Esophagus muscularis mucosa (tissue), 4 donors: ENCODE measurements at regions not wholly inside any gene's neighbourhood (a gene's known extent, or its start where the extent isn't known, plus 50 kb on each side); places are given as distances from the start of the nearest gene placed in this dataset.

Experiments
- DNase-seq: peaks from one replicate; pipeline ENCODE4 v3.0.0-alpha.2; 2017; ENCODE audit errors: extremely low spot score
- H3K27ac ChIP-seq, 4 donors: fragments of 200-600 bp; sonication (generic); replicated peaks in 1 of 4; 1 replicate in 3 of 4; 2 replicates in 1 of 4; pipeline ENCODE4 v1.5.1; 2016 to 2019; ENCODE audit warnings: mild to moderate bottlenecking in 1 of 4
- H3K27me3 ChIP-seq, 4 donors: fragments of 200-600 bp; sonication (generic); one replicate each; pipeline versions ENCODE4 v1.5.1 to v1.6.0; 2016 to 2019
- H3K36me3 ChIP-seq, 4 donors: fragments of 200-600 bp; sonication (generic); one replicate each; pipeline ENCODE4 v1.5.1; 2016 to 2019
- H3K4me1 ChIP-seq, 4 donors: fragments of 200-600 bp; sonication (generic); one replicate each; pipeline ENCODE4 v1.5.1; 2016 to 2019
- H3K4me3 ChIP-seq, 4 donors: fragments of 200-600 bp; sonication (generic); 1 replicate in 2 of 4; 2 replicates in 2 of 4; pipeline ENCODE4 v1.5.1; 2016 to 2019; ENCODE audit warnings: mild to moderate bottlenecking in 4 of 4, moderate library complexity in 1 of 4
- H3K9me3 ChIP-seq, 4 donors: fragments of 200-600 bp; sonication (generic); 1 replicate in 3 of 4; 2 replicates in 1 of 4; pipeline ENCODE4 v1.5.1; 2016 to 2019
- CTCF ChIP-seq, 3 experiments: fragments of 200-600 bp in 2 of 3; fragments of 450-650 bp in 1 of 3; sonication (generic) in 2 of 3; IDR thresholded peaks; one replicate each; pipeline ENCODE4 v1.5.1; 2017 to 2019; ENCODE audit warnings: antibody characterized with exemption in 3 of 3, mild to moderate bottlenecking in 2 of 3, moderate library complexity in 1 of 3
- EP300 ChIP-seq: sonication (generic); formaldehyde crosslinking; IDR thresholded peaks from one replicate; pipeline ENCODE4 v1.6.1; 2017; ENCODE audit warnings: antibody characterized with exemption
- POLR2A ChIP-seq: fragments of 450-650 bp; IDR thresholded peaks from one replicate; pipeline ENCODE4 v1.6.1; 2017; ENCODE audit warnings: antibody characterized with exemption, moderate library complexity, mild to moderate bottlenecking, low read depth
- POLR2AphosphoS5 ChIP-seq, 2 donors: sonication (generic); formaldehyde crosslinking; IDR thresholded peaks; one replicate each; pipeline ENCODE4 v1.6.1; 2017; ENCODE audit warnings: antibody characterized with exemption in 2 of 2
- WGBS: methylation state at CpG from one replicate; pipeline ENCODE4 v1.1.5; 2018; 5-methylcytosine and 5-hydroxymethylcytosine counted together
- intact Hi-C: fragments of 100-400 bp; cut with DNase I; formaldehyde crosslinking; loops from one replicate; pipeline ENCODE4 v1.15.1; 2023

DNA sequence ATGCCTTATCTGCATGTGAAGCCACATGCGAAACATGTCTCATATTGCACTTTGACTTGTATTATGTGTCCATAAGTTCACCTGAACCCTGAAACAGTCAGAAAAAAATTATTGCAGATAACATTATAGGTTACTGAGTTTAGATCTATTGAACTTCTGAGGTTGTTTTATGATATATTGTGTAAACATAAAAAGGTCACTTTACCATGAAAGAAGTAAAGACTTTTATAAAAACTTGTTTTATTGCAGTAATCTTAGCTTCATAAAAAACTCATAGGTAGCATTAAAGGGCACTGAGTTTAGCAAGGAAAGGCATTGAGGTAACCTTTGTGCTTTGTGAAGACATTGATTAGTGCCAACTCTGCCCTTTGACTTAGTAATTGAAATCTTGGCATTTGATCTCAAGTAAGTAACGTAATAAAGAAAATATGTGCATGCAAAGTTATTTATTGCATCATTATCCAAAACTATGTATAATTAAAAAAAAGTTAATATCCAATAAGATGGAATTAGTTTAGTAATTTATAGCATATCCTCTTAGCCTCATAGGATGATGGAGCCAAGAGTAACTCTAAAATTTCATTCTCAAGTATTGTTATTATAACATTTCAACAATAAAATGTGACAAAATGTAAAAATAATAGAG is 313.3 kb upstream of the ATP2B1 start:
- Histone ChIP-seq H3K4me3 (no peak overlapping the region), H3K4me1 (no peaks in the 10 kb centered on the region), H3K27me3 (no peaks in the 10 kb centered on the region), H3K9me3 (no peaks in the 10 kb centered on the region), H3K27ac (no peak overlapping the region), H3K36me3 (no peaks in the 10 kb centered on the region)
- intact Hi-C loops: no loop called here
- DNase-seq: no peak
- 92% methylated on average over 2 of the region's 2 CpGs for WGBS
- TF ChIP-seq EP300 (no peak), POLR2AphosphoS5 (IDR thresholded peaks at IDR 0.05) (no peak), POLR2A (no peak), CTCF (IDR thresholded peaks at IDR 0.05) (no peak)

DNA sequence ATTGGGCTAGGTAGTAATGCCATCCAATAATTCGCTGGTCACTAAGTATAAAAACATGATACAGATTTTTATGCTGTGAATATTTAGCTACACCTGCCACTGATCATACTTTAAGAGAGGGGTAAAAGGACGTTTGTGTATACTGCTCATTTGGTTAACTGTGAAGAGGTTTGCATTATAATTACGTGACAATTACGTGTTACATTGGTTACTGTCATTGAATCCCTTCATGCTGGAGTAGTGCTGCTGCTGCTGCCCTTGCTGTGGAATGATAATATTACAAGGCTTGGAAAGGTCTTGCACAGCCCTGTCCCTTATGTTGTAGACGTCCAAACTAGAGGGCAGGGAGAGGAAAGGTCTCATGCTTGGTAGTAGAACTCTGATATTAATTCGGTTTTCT is 312.2 kb upstream of the ATP2B1 start:
- H3K4me3 ChIP-seq: no peak overlapping the region
- no peak overlapping the region for H3K27ac ChIP-seq
- intact Hi-C loops: no loop called here
- WGBS: 78% methylated on average over 6 of the region's 6 CpGs
- DNase-seq: no peak
- TF ChIP-seq CTCF (IDR thresholded peaks at IDR 0.05) (no peak), EP300 (no peak), POLR2A (no peak), POLR2AphosphoS5 (IDR thresholded peaks at IDR 0.05) (no peak)
- no peaks in the 10 kb centered on the region for H3K27me3 ChIP-seq
- H3K36me3 ChIP-seq: no peaks in the 10 kb centered on the region
- peaks cover 0 to 1% (median 0%) of the 10 kb centered on the region in 4 donors for H3K4me1 ChIP-seq
- no peaks in the 10 kb centered on the region for H3K9me3 ChIP-seq

- no peak overlapping the region for H3K4me3 ChIP-seq
- intact Hi-C loops: no loop called here
- TF ChIP-seq POLR2AphosphoS5 (IDR thresholded peaks at IDR 0.05) (no peak), CTCF (IDR thresholded peaks at IDR 0.05) (no peak)
- no peak overlapping the region for H3K27ac ChIP-seq
- DNase-seq: no peak
- WGBS: 87% methylated on average over 2 of the region's 2 CpGs
- peaks cover 2 to 5% (median 4%) of the 10 kb centered on the region in 4 donors for H3K4me1 ChIP-seq
- no peaks in the 10 kb centered on the region for H3K27me3 ChIP-seq
- H3K36me3 ChIP-seq: no peaks in the 10 kb centered on the region
- no peaks in the 10 kb centered on the region for H3K9me3 ChIP-seq
These were observed 311.8 kb upstream of the ATP2B1 start for GRCh38 chr12:90020436-90020835.

DNA sequence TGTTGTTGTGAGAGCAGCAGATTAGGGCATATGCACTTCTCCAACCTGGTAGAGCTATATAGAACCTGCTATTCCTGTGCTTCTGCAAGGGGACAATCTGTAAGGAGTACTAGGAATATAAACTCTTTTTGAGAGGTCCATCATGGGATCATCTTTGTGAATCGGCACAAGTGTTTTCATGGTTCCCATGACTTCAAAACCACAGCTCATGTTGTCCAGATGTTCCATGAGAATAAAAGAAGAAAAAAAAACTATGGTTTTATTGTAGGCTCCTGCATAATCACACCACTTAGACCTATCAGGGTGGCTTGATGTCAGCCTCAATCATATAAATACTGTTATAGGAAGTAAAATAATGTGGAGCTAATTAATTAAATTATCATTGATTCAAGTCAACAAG is 311.4 kb upstream of the ATP2B1 start:
- WGBS: 72% methylated on average over 1 of the region's 1 CpG
- Histone ChIP-seq H3K9me3 (no peaks in the 10 kb centered on the region), H3K4me1 (peaks cover 4 to 10% (median 8%) of the 10 kb centered on the region in 4 donors), H3K4me3 (no peak overlapping the region), H3K36me3 (no peaks in the 10 kb centered on the region), H3K27ac (no peak overlapping the region), H3K27me3 (no peaks in the 10 kb centered on the region)
- TF ChIP-seq CTCF (IDR thresholded peaks at IDR 0.05) (no peak), POLR2AphosphoS5 (IDR thresholded peaks at IDR 0.05) (no peak), EP300 (no peak), POLR2A (no peak)
- no peak for DNase-seq
- intact Hi-C loops: no loop called here

DNA sequence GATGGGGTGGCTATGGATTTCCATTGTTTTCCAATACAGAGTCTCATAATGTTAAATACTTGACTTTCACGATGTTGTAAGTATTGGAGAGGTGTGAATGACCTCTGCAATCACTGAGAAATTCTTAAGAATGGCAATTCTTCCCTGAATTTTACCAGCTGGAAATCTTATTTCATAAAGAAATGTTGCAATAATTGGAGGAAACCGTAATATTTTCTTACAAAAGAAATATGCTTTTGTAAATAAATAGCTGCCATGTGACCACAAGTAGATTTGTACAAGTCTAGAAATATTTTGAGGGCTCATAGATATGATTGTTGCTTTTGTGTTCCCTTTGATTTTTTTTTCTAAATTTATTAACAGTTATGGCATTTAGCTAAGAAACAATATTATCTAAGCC is 308.7 kb upstream of the ATP2B1 start:
- WGBS: 89% methylated on average over 2 of the region's 2 CpGs
- H3K4me3 ChIP-seq: no peak overlapping the region

More for the DNA sequence above, 308.7 kb upstream of the ATP2B1 start:
- Histone ChIP-seq H3K27me3 (no peaks in the 10 kb centered on the region), H3K4me1 (peaks cover 4 to 15% (median 10%) of the 10 kb centered on the region in 4 donors), H3K36me3 (no peaks in the 10 kb centered on the region), H3K27ac (no peak overlapping the region), H3K9me3 (no peaks in the 10 kb centered on the region)
- TF ChIP-seq CTCF (IDR thresholded peaks at IDR 0.05) (no peak), EP300 (no peak), POLR2AphosphoS5 (IDR thresholded peaks at IDR 0.05) (no peak), POLR2A (no peak)
- DNase-seq: no peak
- intact Hi-C loops: no loop called here
